ENCODE measurements at regions not wholly inside any gene's neighbourhood (a gene's known extent, or its start where the extent isn't known, plus 50 kb on each side); places are given as distances from the start of the nearest gene placed in this dataset.

DNA sequence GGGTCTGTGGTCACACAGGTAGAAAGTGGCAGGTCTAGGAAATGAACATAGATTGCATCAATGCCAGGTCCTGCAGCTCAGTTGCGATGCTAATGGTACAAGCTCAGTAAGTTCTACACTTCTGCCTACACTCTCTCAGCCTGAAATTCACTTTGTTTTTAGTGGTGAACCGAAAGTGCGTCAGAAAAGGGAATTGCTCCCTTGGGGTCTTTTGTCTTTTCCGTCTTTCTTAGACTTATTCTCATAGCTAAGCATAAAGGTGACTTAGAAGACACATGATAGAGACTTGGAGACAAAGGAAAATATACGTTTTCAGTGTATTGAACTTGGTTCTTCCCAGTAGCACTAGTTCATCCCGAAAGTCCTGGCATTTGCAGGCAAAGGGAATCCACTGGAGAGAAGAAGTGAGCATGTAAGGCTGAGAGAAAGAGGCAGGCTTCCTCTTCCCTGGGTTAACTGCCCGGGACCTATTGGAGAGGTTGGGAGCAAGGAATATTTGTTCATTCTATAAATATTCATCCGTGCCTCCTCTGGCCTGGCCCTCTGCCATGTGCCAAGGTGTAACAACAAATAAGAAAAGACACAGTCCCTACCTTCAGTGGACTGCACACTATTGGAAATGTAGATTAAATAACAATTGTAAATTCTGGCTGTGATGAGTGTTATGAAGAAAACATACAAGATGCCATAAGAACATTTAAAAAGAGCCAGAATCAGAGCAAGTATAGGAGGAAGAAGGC lies 785.8 kb downstream of the MED13L start:
- no peak overlapping the region for H3K27ac ChIP-seq (ENCODE audit: low read length)
- no peak overlapping the region for H3K4me3 ChIP-seq (ENCODE audit: low read length)
- no peaks in the 10 kb centered on the region for H3K9me3 ChIP-seq (ENCODE audit: insufficient read depth, low read depth, low read length)
- H3K27me3 ChIP-seq (ENCODE audit: insufficient read depth, low read length), result no peaks in the 10 kb centered on the region
- H3K36me3 ChIP-seq (ENCODE audit: insufficient read depth, low read depth, low read length), result no peaks in the 10 kb centered on the region
- H3K4me1 ChIP-seq (ENCODE audit: insufficient read depth, low read length), result no peaks in the 10 kb centered on the region
- H3K9ac ChIP-seq (ENCODE audit: low read depth, low read length), result no peak overlapping the region

DNA sequence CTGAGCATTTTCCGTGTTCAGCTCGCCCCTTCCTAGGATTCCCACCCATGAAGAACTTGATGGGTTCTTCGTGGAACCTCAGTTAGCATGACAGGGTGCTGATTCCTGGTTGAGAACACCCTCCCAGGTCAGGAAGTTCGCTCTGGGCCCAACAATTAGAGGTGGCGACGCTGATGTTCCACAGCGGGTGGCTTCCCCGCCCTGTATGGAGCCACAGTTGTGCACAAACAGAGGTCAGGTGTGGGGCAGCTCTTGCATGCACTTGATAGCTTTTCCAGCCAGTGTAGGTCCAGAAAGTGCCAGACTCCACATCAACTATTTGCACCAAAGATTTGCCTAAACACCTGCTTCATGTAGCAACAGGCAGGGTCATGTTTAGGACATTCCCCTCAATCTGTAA lies 788.2 kb downstream of the MED13L start:
- no peak overlapping the region for H3K9ac ChIP-seq (ENCODE audit: low read depth, low read length)
- H3K9me3 ChIP-seq (ENCODE audit: insufficient read depth, low read depth, low read length), result peaks cover 8% of the 10 kb centered on the region; the same call in 1 of the 2 replicates
- no peaks in the 10 kb centered on the region for H3K4me1 ChIP-seq (ENCODE audit: insufficient read depth, low read length)
- H3K36me3 ChIP-seq (ENCODE audit: insufficient read depth, low read depth, low read length), result no peaks in the 10 kb centered on the region
- no peak overlapping the region for H3K4me3 ChIP-seq (ENCODE audit: low read length)
- H3K27ac ChIP-seq (ENCODE audit: low read length), result no peak overlapping the region
- no peaks in the 10 kb centered on the region for H3K27me3 ChIP-seq (ENCODE audit: insufficient read depth, low read length)

DNA sequence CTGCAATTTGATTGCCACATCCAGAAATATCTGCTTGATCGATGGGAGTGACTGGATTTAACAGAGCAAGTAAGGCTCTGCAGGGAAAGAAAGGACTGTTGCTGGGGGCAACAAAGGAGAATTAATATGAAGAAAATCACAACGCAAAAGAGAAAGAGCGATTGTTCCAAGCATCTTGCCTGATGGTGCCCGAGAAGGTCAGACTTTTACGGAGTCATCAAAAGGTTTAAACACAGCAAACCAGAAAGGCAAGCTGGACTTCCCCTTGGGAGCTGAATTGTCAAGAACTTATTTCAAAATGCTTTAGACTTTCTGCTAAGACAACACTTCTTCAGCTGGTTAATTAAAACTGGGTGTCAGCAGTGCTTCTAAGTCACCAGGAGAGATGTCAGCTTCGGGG lies 791.5 kb downstream of the MED13L start:
- H3K27ac ChIP-seq (ENCODE audit: low read length), result no peak overlapping the region
- peaks cover 11% of the 10 kb centered on the region; the same call in 1 of the 2 replicates for H3K9me3 ChIP-seq (ENCODE audit: insufficient read depth, low read depth, low read length)
- no peaks in the 10 kb centered on the region for H3K36me3 ChIP-seq (ENCODE audit: insufficient read depth, low read depth, low read length)
- no peaks in the 10 kb centered on the region for H3K4me1 ChIP-seq (ENCODE audit: insufficient read depth, low read length)
- H3K4me3 ChIP-seq (ENCODE audit: low read length), result no peak overlapping the region
- no peaks in the 10 kb centered on the region for H3K27me3 ChIP-seq (ENCODE audit: insufficient read depth, low read length)
- H3K9ac ChIP-seq (ENCODE audit: low read depth, low read length), result no peak overlapping the region

DNA sequence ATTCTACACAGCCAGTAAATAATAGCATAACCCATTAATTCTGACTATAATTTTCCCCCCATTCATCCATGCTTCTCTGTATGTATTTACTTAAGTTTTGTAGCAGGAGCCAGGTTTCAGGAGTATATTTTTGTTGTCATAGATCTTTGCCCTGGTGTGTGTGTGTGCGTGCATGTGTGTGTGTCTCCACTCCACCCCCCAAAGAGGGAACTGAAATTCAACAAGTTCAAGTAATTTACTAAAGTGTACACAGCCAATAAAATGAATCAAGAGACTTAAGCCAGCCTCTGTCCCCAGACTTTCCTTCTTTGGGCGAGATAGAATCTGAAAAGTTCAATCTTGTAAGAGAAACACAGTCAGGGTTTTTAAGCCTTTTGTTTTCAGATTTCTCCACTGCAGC lies 792.0 kb downstream of the MED13L start:
- no peaks in the 10 kb centered on the region for H3K36me3 ChIP-seq (ENCODE audit: insufficient read depth, low read depth, low read length)
- H3K9me3 ChIP-seq (ENCODE audit: insufficient read depth, low read depth, low read length), result peaks cover 11% of the 10 kb centered on the region; the same call in 1 of the 2 replicates
- no peak overlapping the region for H3K4me3 ChIP-seq (ENCODE audit: low read length)
- no peak overlapping the region for H3K9ac ChIP-seq (ENCODE audit: low read depth, low read length)
- H3K27ac ChIP-seq (ENCODE audit: low read length), result no peak overlapping the region
- H3K27me3 ChIP-seq (ENCODE audit: insufficient read depth, low read length), result no peaks in the 10 kb centered on the region
- H3K4me1 ChIP-seq (ENCODE audit: insufficient read depth, low read length), result no peaks in the 10 kb centered on the region

DNA sequence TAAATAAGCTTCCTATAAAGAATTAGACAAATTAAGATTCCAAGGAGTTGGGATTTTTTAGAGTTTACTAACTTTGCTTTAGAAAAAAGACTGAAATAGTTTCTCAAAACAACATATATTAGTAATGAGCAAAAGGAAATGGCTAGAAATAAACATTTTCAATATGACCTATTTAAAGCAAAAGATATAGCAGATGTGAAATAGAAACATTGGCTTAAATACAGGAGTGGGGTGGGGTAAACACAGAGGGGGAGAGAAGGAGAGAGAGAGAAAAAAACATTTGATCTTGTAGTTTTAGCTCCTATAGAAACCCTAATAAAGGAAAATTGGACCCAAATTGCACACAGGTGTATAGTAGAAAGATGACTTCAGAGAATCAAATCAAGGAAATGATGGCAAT lies 794.5 kb downstream of the MED13L start:
- no peak overlapping the region for H3K9ac ChIP-seq (ENCODE audit: low read depth, low read length)
- no peak overlapping the region for H3K27ac ChIP-seq (ENCODE audit: low read length)
- no peak overlapping the region for H3K4me3 ChIP-seq (ENCODE audit: low read length)
- H3K27me3 ChIP-seq (ENCODE audit: insufficient read depth, low read length), result no peaks in the 10 kb centered on the region
- no peaks in the 10 kb centered on the region for H3K4me1 ChIP-seq (ENCODE audit: insufficient read depth, low read length)
- no peaks in the 10 kb centered on the region for H3K36me3 ChIP-seq (ENCODE audit: insufficient read depth, low read depth, low read length)
- H3K9me3 ChIP-seq (ENCODE audit: insufficient read depth, low read depth, low read length), result peaks cover 11% of the 10 kb centered on the region; the same call in 1 of the 2 replicates

DNA sequence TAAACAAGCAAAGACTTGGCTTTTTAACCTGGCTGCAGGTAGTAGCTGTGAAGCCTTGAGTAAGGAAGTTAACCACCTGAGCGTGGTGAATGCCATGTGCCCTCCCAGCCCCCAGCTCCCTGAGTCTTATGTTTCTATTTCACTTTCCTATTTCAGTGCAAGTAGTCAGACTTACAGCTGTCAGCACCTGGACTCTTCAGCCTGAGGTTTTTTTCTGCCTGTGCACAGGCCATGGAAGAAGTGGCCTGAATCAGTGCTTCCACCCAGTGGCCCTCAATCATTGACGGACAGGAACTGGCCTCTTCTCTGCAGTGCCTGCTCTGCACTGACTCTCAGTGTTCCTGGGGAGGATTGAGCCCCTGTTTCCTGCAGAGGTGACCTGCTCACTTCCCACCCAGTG lies 796.4 kb downstream of the MED13L start:
- Histone ChIP-seq H3K4me1 (ENCODE audit: insufficient read depth, low read length) (no peaks in the 10 kb centered on the region), H3K36me3 (ENCODE audit: insufficient read depth, low read depth, low read length) (no peaks in the 10 kb centered on the region), H3K27ac (ENCODE audit: low read length) (no peak overlapping the region), H3K4me3 (ENCODE audit: low read length) (no peak overlapping the region), H3K9ac (ENCODE audit: low read depth, low read length) (no peak overlapping the region), H3K27me3 (ENCODE audit: insufficient read depth, low read length) (no peaks in the 10 kb centered on the region), H3K9me3 (ENCODE audit: insufficient read depth, low read depth, low read length) (peaks cover 11% of the 10 kb centered on the region; the same call in 1 of the 2 replicates)

DNA sequence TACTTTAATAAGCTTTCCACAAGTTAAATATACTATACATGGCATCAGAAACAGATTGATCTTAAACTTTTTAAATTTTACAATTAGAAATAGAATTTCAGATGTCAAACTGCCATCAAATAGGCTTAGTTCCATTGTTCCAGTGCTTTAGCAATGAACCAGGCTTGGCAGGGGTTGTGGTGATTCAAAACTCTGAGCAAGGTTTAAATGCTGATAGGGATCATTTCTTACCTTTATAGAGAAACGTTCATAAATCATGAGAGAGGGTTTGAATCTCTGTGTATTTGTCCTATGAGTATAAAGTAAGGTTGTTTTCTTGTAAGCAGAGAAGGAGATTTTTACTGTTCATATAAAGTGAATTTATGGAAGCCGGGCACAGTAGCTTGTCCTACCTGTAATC lies 794.5 kb upstream of the TBX3 start:
- no peak overlapping the region for H3K4me3 ChIP-seq (ENCODE audit: low read length)
- no peaks in the 10 kb centered on the region for H3K9me3 ChIP-seq (ENCODE audit: insufficient read depth, low read depth, low read length)
- no peak overlapping the region for H3K27ac ChIP-seq (ENCODE audit: low read length)
- no peak overlapping the region for H3K9ac ChIP-seq (ENCODE audit: low read depth, low read length)
- no peaks in the 10 kb centered on the region for H3K27me3 ChIP-seq (ENCODE audit: insufficient read depth, low read length)
- H3K36me3 ChIP-seq (ENCODE audit: insufficient read depth, low read depth, low read length), result no peaks in the 10 kb centered on the region
- no peaks in the 10 kb centered on the region for H3K4me1 ChIP-seq (ENCODE audit: insufficient read depth, low read length)

DNA sequence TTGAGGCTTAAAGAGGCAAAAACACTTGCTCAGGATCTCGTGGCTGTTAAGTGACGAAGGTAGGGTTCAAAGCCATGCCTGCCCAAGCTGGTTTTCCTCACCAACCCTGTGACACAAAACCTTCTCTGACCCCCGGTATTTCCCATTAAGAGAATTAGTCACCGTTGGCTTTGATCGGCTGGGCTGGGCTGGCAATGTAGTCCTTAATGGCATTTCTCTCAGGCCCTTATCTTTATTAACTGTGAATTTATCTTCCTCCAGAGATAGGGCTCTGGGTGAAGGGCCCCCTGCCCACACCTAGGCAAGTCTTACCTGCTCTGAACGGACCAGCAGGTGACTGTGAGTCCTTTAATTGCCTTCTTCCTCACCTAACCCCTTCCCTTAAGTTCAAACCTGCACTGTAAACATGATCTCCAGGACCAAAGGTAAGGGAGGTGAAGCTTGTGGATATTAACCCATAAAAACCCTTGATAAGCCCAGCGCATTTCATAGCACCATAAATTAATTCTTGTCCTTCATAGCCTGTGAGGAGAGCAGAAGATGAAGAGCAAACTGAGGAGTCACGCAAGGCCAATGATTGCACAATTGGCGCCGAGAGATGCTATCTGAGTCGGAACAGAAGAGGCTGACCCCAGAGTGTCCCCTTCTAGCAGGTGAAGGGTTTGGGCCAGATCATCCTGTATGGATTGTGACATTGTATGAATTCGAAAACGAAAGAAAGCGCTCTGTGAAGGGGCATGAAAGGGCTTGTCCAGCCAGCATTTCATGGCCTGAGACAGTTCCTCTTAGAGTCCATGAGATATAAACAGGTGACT lies 790.8 kb upstream of the TBX3 start:
- Histone ChIP-seq H3K4me3 (ENCODE audit: low read length) (no peak overlapping the region), H3K27ac (ENCODE audit: low read length) (no peak overlapping the region), H3K9me3 (ENCODE audit: insufficient read depth, low read depth, low read length) (no peaks in the 10 kb centered on the region), H3K27me3 (ENCODE audit: insufficient read depth, low read length) (no peaks in the 10 kb centered on the region), H3K9ac (ENCODE audit: low read depth, low read length) (no peak overlapping the region), H3K36me3 (ENCODE audit: insufficient read depth, low read depth, low read length) (no peaks in the 10 kb centered on the region), H3K4me1 (ENCODE audit: insufficient read depth, low read length) (no peaks in the 10 kb centered on the region)

DNA sequence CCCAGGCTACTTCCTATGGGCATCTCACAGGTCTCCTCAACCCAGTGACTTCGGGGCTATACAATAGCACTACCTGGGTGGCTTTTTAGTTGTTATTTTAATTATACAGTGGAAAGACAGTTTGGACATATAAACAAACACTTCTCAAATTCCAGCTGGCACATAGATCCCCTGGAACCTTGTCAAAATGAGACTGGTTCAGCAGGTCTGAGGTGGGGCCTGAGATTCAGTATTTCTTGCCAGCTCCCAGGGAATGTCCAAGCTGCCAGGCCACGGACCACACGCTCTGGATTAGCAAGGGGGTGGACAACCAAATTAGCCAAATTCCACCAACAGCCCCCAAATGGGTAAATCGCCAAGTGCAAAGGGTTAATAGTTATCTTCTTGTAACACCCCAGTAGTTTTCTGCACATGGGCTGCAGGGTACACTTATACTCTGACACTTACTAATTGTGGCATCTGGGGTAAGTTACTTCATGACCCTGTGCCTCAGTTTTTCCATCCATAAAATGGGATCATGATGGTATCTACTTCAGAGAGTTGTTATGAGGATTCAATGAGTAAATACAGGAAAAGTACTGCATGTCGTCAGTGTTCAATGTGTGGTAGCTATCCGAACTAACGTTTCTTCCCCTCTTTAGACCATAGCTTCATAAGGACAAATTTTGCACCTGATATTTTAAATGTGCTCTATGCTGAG lies 789.4 kb upstream of the TBX3 start:
- no peaks in the 10 kb centered on the region for H3K27me3 ChIP-seq (ENCODE audit: insufficient read depth, low read length)
- H3K9ac ChIP-seq (ENCODE audit: low read depth, low read length), result no peak overlapping the region
- H3K27ac ChIP-seq (ENCODE audit: low read length), result no peak overlapping the region
- no peaks in the 10 kb centered on the region for H3K4me1 ChIP-seq (ENCODE audit: insufficient read depth, low read length)
- H3K9me3 ChIP-seq (ENCODE audit: insufficient read depth, low read depth, low read length), result no peaks in the 10 kb centered on the region
- H3K36me3 ChIP-seq (ENCODE audit: insufficient read depth, low read depth, low read length), result no peaks in the 10 kb centered on the region
- H3K4me3 ChIP-seq (ENCODE audit: low read length), result no peak overlapping the region

DNA sequence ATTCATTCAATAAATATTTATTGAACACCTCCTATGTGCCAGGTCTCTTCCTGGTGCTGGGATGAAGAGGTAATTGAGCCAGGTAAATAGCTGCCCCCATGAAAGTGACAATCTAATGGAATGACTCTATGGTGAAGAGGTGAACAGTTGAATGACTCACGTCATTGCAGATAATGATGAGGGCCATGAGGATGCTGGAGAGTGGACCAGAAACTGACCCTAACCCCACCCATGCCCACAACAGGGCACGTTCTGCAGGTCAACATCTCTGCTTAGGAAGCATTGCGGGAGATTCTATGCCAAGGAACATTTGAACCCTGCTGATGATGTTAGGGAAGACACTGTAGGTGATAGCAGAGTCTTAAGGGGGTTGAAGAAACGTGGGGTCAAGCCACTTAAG lies 788.9 kb upstream of the TBX3 start:
- Histone ChIP-seq H3K9me3 (ENCODE audit: insufficient read depth, low read depth, low read length) (no peaks in the 10 kb centered on the region), H3K4me3 (ENCODE audit: low read length) (no peak overlapping the region), H3K36me3 (ENCODE audit: insufficient read depth, low read depth, low read length) (no peaks in the 10 kb centered on the region), H3K4me1 (ENCODE audit: insufficient read depth, low read length) (no peaks in the 10 kb centered on the region), H3K27me3 (ENCODE audit: insufficient read depth, low read length) (no peaks in the 10 kb centered on the region), H3K9ac (ENCODE audit: low read depth, low read length) (no peak overlapping the region), H3K27ac (ENCODE audit: low read length) (no peak overlapping the region)

DNA sequence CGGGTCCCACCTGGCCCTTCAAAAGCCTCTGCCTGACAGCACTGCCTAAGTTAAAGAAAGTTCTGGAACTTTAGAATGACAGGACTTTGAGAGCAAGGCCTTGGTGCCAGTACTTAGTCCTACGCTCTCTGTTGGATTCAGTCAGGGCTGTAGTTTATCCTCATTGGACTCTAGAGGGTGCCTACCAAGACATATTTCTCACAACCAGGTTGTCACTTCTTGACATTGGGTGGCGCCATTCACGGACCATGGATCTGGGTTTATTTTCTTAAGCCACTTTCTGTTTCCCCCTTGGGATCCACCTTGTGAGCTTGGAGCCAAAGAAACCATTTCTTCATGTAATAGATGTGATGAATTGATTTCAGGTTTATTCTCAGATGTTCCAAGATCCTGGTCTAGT lies 787.0 kb upstream of the TBX3 start:
- H3K4me1 ChIP-seq (ENCODE audit: insufficient read depth, low read length), result no peaks in the 10 kb centered on the region
- H3K27ac ChIP-seq (ENCODE audit: low read length), result no peak overlapping the region
- H3K27me3 ChIP-seq (ENCODE audit: insufficient read depth, low read length), result no peaks in the 10 kb centered on the region
- no peak overlapping the region for H3K4me3 ChIP-seq (ENCODE audit: low read length)
- H3K36me3 ChIP-seq (ENCODE audit: insufficient read depth, low read depth, low read length), result no peaks in the 10 kb centered on the region
- no peaks in the 10 kb centered on the region for H3K9me3 ChIP-seq (ENCODE audit: insufficient read depth, low read depth, low read length)
- H3K9ac ChIP-seq (ENCODE audit: low read depth, low read length), result no peak overlapping the region

All from iPS-20b (cell line).